KMS-11 (cell line): ENCODE measurements at regions not wholly inside any gene's neighbourhood (a gene's known extent, or its start where the extent isn't known, plus 50 kb on each side); places are given as distances from the start of the nearest gene placed in this dataset.
A peak's percentile ranks its signal among the peaks of the same experiment; 100 is the strongest.

Experiments
- H2AFZ ChIP-seq: fragments of 200-600 bp; sonication (generic); 2 replicates; pipeline ENCODE4 v1.6.1; 2016; ENCODE audit warnings: antibody characterized with exemption, mixed run types, low read depth
- H3K27ac ChIP-seq: fragments of 200-600 bp; sonication (generic); 2 replicates; pipeline ENCODE4 v1.6.1; 2016; ENCODE audit warnings: mild to moderate bottlenecking, mixed run types
- H3K27me3 ChIP-seq: fragments of 200-600 bp; sonication (generic); 2 replicates; pipeline ENCODE4 v1.6.1; 2017; ENCODE audit warnings: mild to moderate bottlenecking, low read depth, mixed run types, moderate library complexity; ENCODE audit not compliant: insufficient read depth
- H3K36me3 ChIP-seq: fragments of 200-600 bp; sonication (generic); 2 replicates; pipeline ENCODE4 v1.6.1; 2017; ENCODE audit warnings: mild to moderate bottlenecking, mixed run types; ENCODE audit not compliant: insufficient read depth
- H3K4me1 ChIP-seq: fragments of 200-600 bp; sonication (generic); 2 replicates; pipeline ENCODE4 v1.6.1; 2016; ENCODE audit warnings: mild to moderate bottlenecking, low read depth, mixed run types; ENCODE audit not compliant: poor library complexity, severe bottlenecking
- H3K4me2 ChIP-seq: fragments of 200-600 bp; sonication (generic); 2 replicates; pipeline ENCODE4 v1.7.0; 2016; ENCODE audit warnings: mild to moderate bottlenecking, mixed run types
- H3K4me3 ChIP-seq: fragments of 200-600 bp; sonication (generic); IDR thresholded peaks from 2 replicates; pipeline ENCODE4 v1.6.1; 2017; ENCODE audit warnings: low read depth, low read length, mixed read lengths; ENCODE audit not compliant: insufficient read depth
- H3K79me2 ChIP-seq: fragments of 200-600 bp; sonication (generic); 2 replicates; pipeline ENCODE4 v1.6.1; 2016; ENCODE audit warnings: low read depth, mixed run types; ENCODE audit not compliant: insufficient read depth
- H3K9ac ChIP-seq: fragments of 200-600 bp; sonication (generic); 2 replicates; pipeline ENCODE4 v1.6.1; 2016; ENCODE audit warnings: mild to moderate bottlenecking, mixed run types
- H4K20me1 ChIP-seq: fragments of 200-600 bp; sonication (generic); 2 replicates; pipeline ENCODE4 v1.6.1; 2016; ENCODE audit warnings: mild to moderate bottlenecking, mixed run types; ENCODE audit not compliant: insufficient read depth
- TF ChIP-seq, protein P1 (sequence below): fragments of 200-600 bp; sonication (generic); conservative IDR thresholded peaks from 2 replicates; pipeline ENCODE4 v1.6.1; 2017; ENCODE audit warnings: low read depth, mild to moderate bottlenecking, antibody characterized with exemption, low read length, moderate library complexity, mixed read lengths

DNA sequence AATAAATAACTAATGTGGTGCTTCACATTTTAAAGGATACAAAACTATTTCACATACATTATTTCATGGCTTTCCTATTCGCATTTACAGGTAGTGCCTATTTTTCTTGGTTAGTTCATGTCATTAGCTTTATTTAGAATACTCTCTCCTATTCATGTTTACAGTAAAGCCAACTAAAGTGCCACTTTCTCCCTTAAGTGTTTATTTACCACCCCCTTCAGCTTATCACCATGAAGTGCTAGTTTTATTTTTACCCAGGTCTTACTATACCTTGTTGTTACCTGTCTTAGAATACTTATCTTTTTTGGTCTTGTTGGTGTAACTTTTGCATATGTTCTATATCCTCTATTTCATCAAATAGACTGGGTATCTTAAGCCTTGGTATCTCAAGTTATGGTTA is 715.2 kb upstream of the TENM4 start:
- no peaks in the 10 kb centered on the region for H3K79me2 ChIP-seq

DNA sequence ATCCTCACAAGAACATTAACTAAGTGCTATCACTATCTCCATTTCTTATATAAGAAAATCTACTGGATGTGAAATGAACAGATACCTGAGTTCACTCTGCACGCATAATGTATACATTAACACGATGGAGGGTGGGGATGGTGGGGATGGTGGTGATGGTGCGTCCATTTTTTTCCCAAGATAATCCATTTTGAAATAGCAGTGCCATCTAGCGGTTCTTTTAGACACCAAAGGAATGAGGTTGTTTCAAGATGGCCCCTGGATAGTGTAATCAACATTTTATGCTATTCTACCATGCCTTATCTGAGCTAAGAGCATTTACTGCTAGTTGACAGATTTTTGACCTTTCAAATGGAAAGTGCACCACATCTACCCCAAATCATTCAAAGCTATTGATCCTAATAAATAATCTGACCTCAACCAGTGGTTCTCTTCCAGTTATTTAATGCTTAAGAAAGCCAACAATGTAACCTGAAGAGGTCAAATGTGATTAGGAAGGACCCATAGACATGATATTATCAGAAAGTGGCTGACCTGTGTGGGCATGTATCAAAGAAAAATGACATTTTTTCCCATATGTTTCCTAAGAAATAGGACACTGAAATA is 714.7 kb upstream of the TENM4 start:
- no peaks in the 10 kb centered on the region for H3K27me3 ChIP-seq
- H3K27ac ChIP-seq: no peak overlapping the region
- TF ChIP-seq, protein P1, sequence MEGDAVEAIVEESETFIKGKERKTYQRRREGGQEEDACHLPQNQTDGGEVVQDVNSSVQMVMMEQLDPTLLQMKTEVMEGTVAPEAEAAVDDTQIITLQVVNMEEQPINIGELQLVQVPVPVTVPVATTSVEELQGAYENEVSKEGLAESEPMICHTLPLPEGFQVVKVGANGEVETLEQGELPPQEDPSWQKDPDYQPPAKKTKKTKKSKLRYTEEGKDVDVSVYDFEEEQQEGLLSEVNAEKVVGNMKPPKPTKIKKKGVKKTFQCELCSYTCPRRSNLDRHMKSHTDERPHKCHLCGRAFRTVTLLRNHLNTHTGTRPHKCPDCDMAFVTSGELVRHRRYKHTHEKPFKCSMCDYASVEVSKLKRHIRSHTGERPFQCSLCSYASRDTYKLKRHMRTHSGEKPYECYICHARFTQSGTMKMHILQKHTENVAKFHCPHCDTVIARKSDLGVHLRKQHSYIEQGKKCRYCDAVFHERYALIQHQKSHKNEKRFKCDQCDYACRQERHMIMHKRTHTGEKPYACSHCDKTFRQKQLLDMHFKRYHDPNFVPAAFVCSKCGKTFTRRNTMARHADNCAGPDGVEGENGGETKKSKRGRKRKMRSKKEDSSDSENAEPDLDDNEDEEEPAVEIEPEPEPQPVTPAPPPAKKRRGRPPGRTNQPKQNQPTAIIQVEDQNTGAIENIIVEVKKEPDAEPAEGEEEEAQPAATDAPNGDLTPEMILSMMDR: peak; percentile 58
- no peaks in the 10 kb centered on the region for H3K36me3 ChIP-seq
- H3K4me3 ChIP-seq: no peak overlapping the region
- no peaks in the 10 kb centered on the region for H3K79me2 ChIP-seq
- H3K4me2 ChIP-seq: no peak overlapping the region
- H4K20me1 ChIP-seq: no peaks in the 10 kb centered on the region
- H2AFZ ChIP-seq: no peak overlapping the region
- H3K4me1 ChIP-seq: no peaks in the 10 kb centered on the region
- H3K9ac ChIP-seq: no peak overlapping the region

More for the DNA sequence above, 715.2 kb upstream of the TENM4 start:
- no peaks in the 10 kb centered on the region for H3K4me1 ChIP-seq
- no peak overlapping the region for H2AFZ ChIP-seq
- H3K27ac ChIP-seq: no peak overlapping the region
- H3K36me3 ChIP-seq: no peaks in the 10 kb centered on the region
- H3K27me3 ChIP-seq: no peaks in the 10 kb centered on the region
- no peak overlapping the region for H3K4me3 ChIP-seq
- no peak overlapping the region for H3K4me2 ChIP-seq
- TF ChIP-seq, protein P1: no peak
- no peak overlapping the region for H3K9ac ChIP-seq
- H4K20me1 ChIP-seq: no peaks in the 10 kb centered on the region

DNA sequence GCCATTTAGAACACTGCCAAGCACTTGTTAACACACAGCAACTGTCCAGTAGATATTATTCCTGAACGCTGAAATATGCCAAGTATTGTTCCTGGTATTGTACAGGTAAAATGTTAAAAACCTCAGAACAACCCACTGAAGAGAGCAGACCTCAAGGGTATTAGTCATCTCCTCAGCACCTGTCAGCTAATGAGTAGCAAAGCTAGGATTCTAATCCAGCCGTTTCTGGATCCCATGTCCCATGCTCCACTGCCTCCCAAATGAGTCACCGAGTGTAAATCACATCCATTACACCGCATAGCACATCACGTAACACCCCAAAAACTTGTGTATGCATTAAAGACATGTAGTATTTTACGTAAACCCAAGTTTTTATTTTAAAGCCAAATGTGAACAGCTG is 705.4 kb upstream of the TENM4 start:
- H2AFZ ChIP-seq: no peak overlapping the region
- H4K20me1 ChIP-seq: no peaks in the 10 kb centered on the region
- no peaks in the 10 kb centered on the region for H3K27me3 ChIP-seq
- H3K27ac ChIP-seq: no peak overlapping the region
- H3K4me3 ChIP-seq: no peak overlapping the region
- no peak overlapping the region for H3K9ac ChIP-seq
- TF ChIP-seq, protein P1: no peak
- no peaks in the 10 kb centered on the region for H3K79me2 ChIP-seq
- H3K4me2 ChIP-seq: no peak overlapping the region
- H3K36me3 ChIP-seq: no peaks in the 10 kb centered on the region
- H3K4me1 ChIP-seq: no peaks in the 10 kb centered on the region

DNA sequence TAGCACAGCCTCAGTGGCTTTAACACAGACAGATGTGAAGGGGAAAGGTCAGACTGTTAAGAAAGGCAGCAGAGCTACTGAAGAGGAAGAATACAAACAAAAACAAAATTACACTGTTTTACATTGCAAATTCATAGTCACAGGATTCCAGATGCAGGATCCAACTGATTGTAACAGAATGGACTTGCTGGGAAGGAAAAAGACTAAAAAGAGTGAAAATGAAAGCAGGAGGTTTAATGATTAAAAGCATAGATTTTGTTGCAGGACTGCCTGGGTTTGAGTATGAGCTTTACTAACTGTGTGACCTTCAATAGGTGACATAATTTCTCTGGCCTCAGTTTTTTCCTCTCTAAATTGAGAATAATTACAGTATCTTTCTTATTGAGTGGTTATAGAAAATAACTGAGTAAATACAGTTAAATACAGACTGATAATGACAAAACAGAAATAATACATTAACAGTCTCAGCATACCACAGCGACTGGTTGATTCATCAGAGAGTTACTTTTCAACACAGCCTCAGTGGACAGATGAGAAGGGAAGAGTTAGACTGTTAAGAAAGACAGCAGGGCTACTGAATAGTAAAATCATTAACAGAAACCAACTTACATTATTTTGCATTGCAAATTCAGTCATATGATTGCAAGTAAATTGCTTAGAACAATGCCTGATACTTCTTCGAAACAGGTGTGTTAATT is 704.2 kb upstream of the TENM4 start:
- Histone ChIP-seq H3K27me3 (no peaks in the 10 kb centered on the region), H3K36me3 (no peaks in the 10 kb centered on the region), H2AFZ (no peak overlapping the region), H3K4me2 (no peak overlapping the region), H3K27ac (no peak overlapping the region), H3K4me1 (no peaks in the 10 kb centered on the region), H3K4me3 (no peak overlapping the region), H3K9ac (no peak overlapping the region), H3K79me2 (no peaks in the 10 kb centered on the region), H4K20me1 (no peaks in the 10 kb centered on the region)
- TF ChIP-seq, protein P1: no peak
